ENCODE measurements at regions not wholly inside any gene's neighbourhood (a gene's known extent, or its start where the extent isn't known, plus 50 kb on each side); places are given as distances from the start of the nearest gene placed in this dataset.

DNA sequence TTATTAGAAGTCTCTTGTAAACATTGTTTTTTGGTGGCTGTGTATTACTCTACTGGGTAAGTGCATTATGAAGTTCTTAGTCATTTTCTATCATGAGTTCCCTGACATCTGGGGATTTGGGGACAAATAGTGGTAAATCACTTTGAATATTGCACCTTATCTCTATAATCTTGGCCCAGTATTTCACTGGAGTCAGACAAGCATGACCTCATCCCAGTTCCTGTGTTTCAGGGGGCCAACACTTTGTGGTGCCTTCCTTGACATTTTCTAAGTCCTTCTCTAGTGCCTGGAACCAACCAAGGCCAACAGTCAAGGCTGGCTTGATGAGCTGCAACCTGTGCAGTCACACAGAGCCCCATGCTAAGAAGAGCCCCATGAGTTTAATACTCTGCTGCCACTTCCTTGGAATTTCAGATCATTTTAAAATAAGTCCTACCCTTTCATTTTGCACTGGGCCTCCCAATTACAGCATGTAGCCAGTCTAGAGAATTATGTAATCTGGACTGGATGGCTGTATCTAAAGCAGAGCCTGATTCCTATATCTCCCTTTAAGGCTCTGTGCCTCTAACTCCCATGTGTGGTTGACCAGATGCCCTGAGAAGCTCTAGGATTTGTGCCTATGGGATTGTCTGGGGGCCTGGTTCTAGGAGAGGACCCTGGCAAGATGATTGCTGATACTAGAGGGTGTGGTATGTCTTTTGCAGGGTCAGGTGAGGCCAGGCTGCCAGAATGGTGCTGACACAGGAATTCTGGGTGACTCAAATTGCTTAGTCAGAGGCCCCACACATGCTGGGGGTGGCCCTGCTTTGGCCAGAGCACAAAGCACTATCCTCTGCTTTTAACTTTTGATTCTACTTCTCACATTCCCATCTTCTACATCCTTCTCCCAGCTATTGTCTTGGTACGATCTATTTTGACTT lies 319.6 kb upstream of the TBC1D5 start:
- TF ChIP-seq, protein P1, sequence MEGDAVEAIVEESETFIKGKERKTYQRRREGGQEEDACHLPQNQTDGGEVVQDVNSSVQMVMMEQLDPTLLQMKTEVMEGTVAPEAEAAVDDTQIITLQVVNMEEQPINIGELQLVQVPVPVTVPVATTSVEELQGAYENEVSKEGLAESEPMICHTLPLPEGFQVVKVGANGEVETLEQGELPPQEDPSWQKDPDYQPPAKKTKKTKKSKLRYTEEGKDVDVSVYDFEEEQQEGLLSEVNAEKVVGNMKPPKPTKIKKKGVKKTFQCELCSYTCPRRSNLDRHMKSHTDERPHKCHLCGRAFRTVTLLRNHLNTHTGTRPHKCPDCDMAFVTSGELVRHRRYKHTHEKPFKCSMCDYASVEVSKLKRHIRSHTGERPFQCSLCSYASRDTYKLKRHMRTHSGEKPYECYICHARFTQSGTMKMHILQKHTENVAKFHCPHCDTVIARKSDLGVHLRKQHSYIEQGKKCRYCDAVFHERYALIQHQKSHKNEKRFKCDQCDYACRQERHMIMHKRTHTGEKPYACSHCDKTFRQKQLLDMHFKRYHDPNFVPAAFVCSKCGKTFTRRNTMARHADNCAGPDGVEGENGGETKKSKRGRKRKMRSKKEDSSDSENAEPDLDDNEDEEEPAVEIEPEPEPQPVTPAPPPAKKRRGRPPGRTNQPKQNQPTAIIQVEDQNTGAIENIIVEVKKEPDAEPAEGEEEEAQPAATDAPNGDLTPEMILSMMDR (IDR thresholded peaks at IDR 0.05): no peak
- DNase-seq (no peak), ATAC-seq (no peak)
- no peaks in the 10 kb centered on the region for H3K9me3 ChIP-seq
- H3K36me3 ChIP-seq (ENCODE audit: low read depth): no peaks in the 10 kb centered on the region
- H3K4me1 ChIP-seq (ENCODE audit: low read depth): no peaks in the 10 kb centered on the region
- H3K4me3 ChIP-seq: no peak overlapping the region
- intact Hi-C loops (cut with DNase I, micrococcal nuclease): no loop called here

DNA sequence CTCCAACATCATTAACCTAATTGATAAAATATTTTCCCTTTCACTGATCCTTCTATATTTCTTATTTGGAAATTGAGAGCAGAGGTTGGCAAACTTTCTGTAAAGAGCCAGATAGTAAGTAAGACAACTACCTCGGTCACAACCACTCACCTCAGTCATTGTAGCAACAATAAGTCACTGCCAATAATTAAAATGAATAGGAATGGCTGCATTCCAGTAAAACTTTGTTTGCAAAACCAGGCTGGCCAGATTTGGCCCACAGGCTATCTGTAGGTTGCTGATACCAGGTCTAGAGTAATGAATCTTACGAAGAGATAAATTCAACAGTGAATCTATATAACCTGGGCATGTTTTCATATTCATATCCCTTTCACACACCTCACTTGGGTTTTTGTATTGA lies 316.2 kb upstream of the TBC1D5 start:
- DNase-seq (no peak), ATAC-seq (no peak)
- Histone ChIP-seq H3K9me3 (no peaks in the 10 kb centered on the region), H3K4me1 (ENCODE audit: low read depth) (no peaks in the 10 kb centered on the region), H3K36me3 (ENCODE audit: low read depth) (no peaks in the 10 kb centered on the region), H3K4me3 (no peak overlapping the region)
- intact Hi-C loops (cut with DNase I, micrococcal nuclease): no loop called here
- TF ChIP-seq, protein P1 (IDR thresholded peaks at IDR 0.05): no peak

DNA sequence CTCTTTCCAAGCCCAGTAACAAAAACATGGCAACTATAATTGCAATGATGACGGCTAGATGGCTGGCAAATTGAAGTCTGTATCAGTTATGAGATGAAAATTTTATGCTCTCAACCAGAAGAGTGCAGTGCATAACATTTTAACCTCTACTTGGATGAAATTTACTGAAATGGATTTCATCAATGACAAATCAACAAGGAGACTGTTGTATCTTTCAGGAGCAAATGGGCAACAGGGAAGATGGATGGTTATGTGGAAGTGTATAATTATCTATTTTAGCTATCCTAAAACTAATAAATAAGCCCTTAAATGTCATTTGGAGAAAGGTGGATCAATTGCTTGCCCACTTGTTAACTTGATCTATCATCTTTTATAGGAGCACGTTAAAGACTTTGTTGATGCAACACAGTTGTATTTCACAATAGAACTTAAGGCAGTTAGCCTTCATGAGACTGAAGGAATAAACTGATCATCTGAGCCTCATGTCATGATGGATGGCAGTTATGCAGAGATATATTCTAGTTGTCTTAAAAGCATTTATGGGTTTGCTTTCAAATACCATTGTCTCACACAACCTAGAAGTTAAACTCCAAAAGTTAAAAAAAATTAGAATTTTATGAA lies 315.1 kb upstream of the TBC1D5 start:
- ATAC-seq: no peak
- intact Hi-C loops (cut with DNase I, micrococcal nuclease): no loop called here

DNA sequence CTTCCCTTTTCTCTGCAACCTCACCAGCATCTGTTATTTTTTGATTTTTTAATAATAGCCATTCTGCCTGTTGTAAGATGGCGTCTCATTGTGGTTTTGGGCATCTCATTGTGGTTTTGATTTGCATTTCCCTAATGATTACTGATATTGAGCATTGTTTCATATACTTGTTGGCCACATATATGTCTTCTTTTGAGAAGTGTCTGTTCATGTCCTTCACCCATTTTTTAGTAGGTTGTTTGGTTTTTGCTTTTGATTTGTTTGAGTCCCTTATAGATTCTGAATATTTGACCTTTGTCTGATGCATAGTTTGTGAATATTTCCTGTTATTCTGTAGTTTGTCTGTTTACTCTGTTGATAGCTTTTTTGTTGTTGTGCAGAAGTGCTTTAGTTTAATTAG lies 312.2 kb upstream of the TBC1D5 start:
- TF ChIP-seq, protein P1 (IDR thresholded peaks at IDR 0.05): no peak
- no peak overlapping the region for H3K4me3 ChIP-seq

More for the DNA sequence above, 315.1 kb upstream of the TBC1D5 start:
- Histone ChIP-seq H3K36me3 (ENCODE audit: low read depth) (no peaks in the 10 kb centered on the region), H3K4me1 (ENCODE audit: low read depth) (no peaks in the 10 kb centered on the region), H3K4me3 (no peak overlapping the region), H3K9me3 (no peaks in the 10 kb centered on the region)
- DNase-seq: no peak
- TF ChIP-seq, protein P1 (IDR thresholded peaks at IDR 0.05): no peak

DNA sequence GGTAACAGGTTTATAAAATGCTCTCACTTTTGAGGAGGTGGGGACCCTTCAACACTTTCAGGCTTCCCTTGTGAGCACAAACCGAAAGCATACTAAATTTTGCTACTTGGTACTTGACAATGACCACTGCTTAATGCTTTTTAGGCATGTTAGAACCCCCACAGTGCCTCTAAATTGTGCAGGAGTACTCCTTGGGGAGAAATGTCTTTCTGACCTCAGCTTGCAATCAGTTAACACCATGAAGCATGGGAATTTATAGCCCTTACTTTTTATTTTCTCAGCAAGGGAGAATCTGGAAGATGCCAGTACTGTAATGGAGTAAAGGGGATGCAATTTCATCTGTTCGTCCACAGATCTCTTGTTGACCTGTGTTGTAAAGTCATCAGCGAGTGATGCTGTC lies 308.9 kb upstream of the TBC1D5 start:
- Histone ChIP-seq H3K4me1 (ENCODE audit: low read depth) (no peaks in the 10 kb centered on the region), H3K4me3 (no peak overlapping the region), H3K9me3 (no peaks in the 10 kb centered on the region), H3K36me3 (ENCODE audit: low read depth) (no peaks in the 10 kb centered on the region)
- intact Hi-C loops (cut with DNase I, micrococcal nuclease): no loop called here
- TF ChIP-seq, protein P1 (IDR thresholded peaks at IDR 0.05): no peak
- DNase-seq (no peak), ATAC-seq (no peak)

More for the DNA sequence above, 312.2 kb upstream of the TBC1D5 start:
- intact Hi-C loops (cut with DNase I, micrococcal nuclease): no loop called here
- Histone ChIP-seq H3K9me3 (no peaks in the 10 kb centered on the region), H3K4me1 (ENCODE audit: low read depth) (no peaks in the 10 kb centered on the region), H3K36me3 (ENCODE audit: low read depth) (no peaks in the 10 kb centered on the region)
- DNase-seq: no peak
- no peak for ATAC-seq

All from mucosa of descending colon (tissue), 3 donors.